ENCODE measurements at regions not wholly inside any gene's neighbourhood (a gene's known extent, or its start where the extent isn't known, plus 50 kb on each side); places are given as distances from the start of the nearest gene placed in this dataset.
A peak's percentile ranks its signal among the peaks of the same experiment; 100 is the strongest.
"Not testable (repeated sequence)": the region's sequence is repeated elsewhere in the genome, so short reads cannot be mapped to it uniquely, and the experiment has no call there.

- no CpG with 5 or more reads among the region's 16 CpGs for WGBS (ENCODE audit: insufficient coverage)
- not testable (repeated sequence) for H3K27me3 ChIP-seq (ENCODE audit: control insufficient read depth, insufficient read depth, low read length); H3K36me3 ChIP-seq (ENCODE audit: control insufficient read depth, insufficient read depth, low read length); H3K9me3 ChIP-seq (replicated peaks; ENCODE audit: control insufficient read depth, low read depth, low read length); H3K4me3 ChIP-seq (ENCODE audit: low read length); DNase-seq; H3K4me1 ChIP-seq (ENCODE audit: control insufficient read depth, insufficient read depth, low read length); H3K27ac ChIP-seq (ENCODE audit: low read length)
Measured at GRCh38 chrX:153266140-153266539, 55.4 kb downstream of the PNMA6F start.

GRCh38 chrX:153260468-153260867, 61.1 kb downstream of the PNMA6F start:
- not testable (repeated sequence) for H3K36me3 ChIP-seq (ENCODE audit: control insufficient read depth, insufficient read depth, low read length); H3K4me1 ChIP-seq (ENCODE audit: control insufficient read depth, insufficient read depth, low read length); H3K9me3 ChIP-seq (replicated peaks; ENCODE audit: control insufficient read depth, low read depth, low read length); H3K27ac ChIP-seq (ENCODE audit: low read length); H3K4me3 ChIP-seq (ENCODE audit: low read length); DNase-seq; H3K27me3 ChIP-seq (ENCODE audit: control insufficient read depth, insufficient read depth, low read length)
- no CpG with 5 or more reads among the region's 4 CpGs for WGBS (ENCODE audit: insufficient coverage)

- DNase-seq; H3K4me3 ChIP-seq (ENCODE audit: low read length); H3K27me3 ChIP-seq (ENCODE audit: control insufficient read depth, insufficient read depth, low read length); H3K9me3 ChIP-seq (replicated peaks; ENCODE audit: control insufficient read depth, low read depth, low read length); H3K4me1 ChIP-seq (ENCODE audit: control insufficient read depth, insufficient read depth, low read length); H3K27ac ChIP-seq (ENCODE audit: low read length); H3K36me3 ChIP-seq (ENCODE audit: control insufficient read depth, insufficient read depth, low read length): not testable (repeated sequence)
- WGBS (ENCODE audit: insufficient coverage): no CpG with 5 or more reads among the region's 7 CpGs
Measured at GRCh38 chrX:153253239-153253638, 68.3 kb downstream of the PNMA6F start.

GRCh38 chrX:153252378-153253129, 69.0 kb downstream of the PNMA6F start:
- WGBS (ENCODE audit: insufficient coverage): no CpG with 5 or more reads among the region's 20 CpGs
- H3K27me3 ChIP-seq (ENCODE audit: control insufficient read depth, insufficient read depth, low read length); H3K4me3 ChIP-seq (ENCODE audit: low read length); H3K36me3 ChIP-seq (ENCODE audit: control insufficient read depth, insufficient read depth, low read length); H3K9me3 ChIP-seq (replicated peaks; ENCODE audit: control insufficient read depth, low read depth, low read length); H3K27ac ChIP-seq (ENCODE audit: low read length); DNase-seq; H3K4me1 ChIP-seq (ENCODE audit: control insufficient read depth, insufficient read depth, low read length): not testable (repeated sequence)

GRCh38 chrX:153251952-153252351, 69.6 kb downstream of the PNMA6F start:
- H3K4me1 ChIP-seq (ENCODE audit: control insufficient read depth, insufficient read depth, low read length); DNase-seq; H3K36me3 ChIP-seq (ENCODE audit: control insufficient read depth, insufficient read depth, low read length); H3K27ac ChIP-seq (ENCODE audit: low read length); H3K9me3 ChIP-seq (replicated peaks; ENCODE audit: control insufficient read depth, low read depth, low read length); H3K27me3 ChIP-seq (ENCODE audit: control insufficient read depth, insufficient read depth, low read length); H3K4me3 ChIP-seq (ENCODE audit: low read length): not testable (repeated sequence)
- no CpG with 5 or more reads among the region's 12 CpGs for WGBS (ENCODE audit: insufficient coverage)

- not testable (repeated sequence) for H3K27me3 ChIP-seq (ENCODE audit: control insufficient read depth, insufficient read depth, low read length); DNase-seq; H3K36me3 ChIP-seq (ENCODE audit: control insufficient read depth, insufficient read depth, low read length); H3K4me1 ChIP-seq (ENCODE audit: control insufficient read depth, insufficient read depth, low read length); H3K4me3 ChIP-seq (ENCODE audit: low read length); H3K9me3 ChIP-seq (replicated peaks; ENCODE audit: control insufficient read depth, low read depth, low read length); H3K27ac ChIP-seq (ENCODE audit: low read length)
- no CpG with 5 or more reads among the region's 1 CpG for WGBS (ENCODE audit: insufficient coverage)
Measured at GRCh38 chrX:153250762-153251161, 70.8 kb downstream of the PNMA6F start.

- WGBS (ENCODE audit: insufficient coverage): 27% methylated on average over 2 of the region's 4 CpGs
- H3K4me3 ChIP-seq (ENCODE audit: low read length): no peak overlapping the region
- DNase-seq: peak; percentile 50
- H3K27me3 ChIP-seq (ENCODE audit: control insufficient read depth, insufficient read depth, low read length): no peaks in the 10 kb centered on the region
- H3K9me3 ChIP-seq (replicated peaks; ENCODE audit: control insufficient read depth, low read depth, low read length): no peaks in the 10 kb centered on the region
- no peaks in the 10 kb centered on the region for H3K36me3 ChIP-seq (ENCODE audit: control insufficient read depth, insufficient read depth, low read length)
- peak overlapping the region; percentile 51 for H3K27ac ChIP-seq (ENCODE audit: low read length)
- no peaks in the 10 kb centered on the region for H3K4me1 ChIP-seq (ENCODE audit: control insufficient read depth, insufficient read depth, low read length)
Measured at GRCh38 chrX:153245288-153245731, 66.2 kb downstream of the MAGEA1 start.

GRCh38 chrX:153244767-153245166, 65.7 kb downstream of the MAGEA1 start:
- DNase-seq: peak; percentile 23
- H3K4me3 ChIP-seq (ENCODE audit: low read length): no peak overlapping the region

GRCh38 chrX:153238361-153238760, 59.3 kb downstream of the MAGEA1 start:
- Histone ChIP-seq H3K4me3 (ENCODE audit: low read length) (no peak overlapping the region), H3K27me3 (ENCODE audit: control insufficient read depth, insufficient read depth, low read length) (peaks cover 3% of the 10 kb centered on the region), H3K36me3 (ENCODE audit: control insufficient read depth, insufficient read depth, low read length) (no peaks in the 10 kb centered on the region), H3K9me3 (replicated peaks; ENCODE audit: control insufficient read depth, low read depth, low read length) (no peaks in the 10 kb centered on the region), H3K27ac (ENCODE audit: low read length) (no peak overlapping the region), H3K4me1 (ENCODE audit: control insufficient read depth, insufficient read depth, low read length) (no peaks in the 10 kb centered on the region)
- 72% methylated on average over 2 of the region's 2 CpGs for WGBS (ENCODE audit: insufficient coverage)
- DNase-seq: no peak

More at GRCh38 chrX:153244767-153245166, 65.7 kb downstream of the MAGEA1 start:
- H3K36me3 ChIP-seq (ENCODE audit: control insufficient read depth, insufficient read depth, low read length): no peaks in the 10 kb centered on the region
- no peaks in the 10 kb centered on the region for H3K4me1 ChIP-seq (ENCODE audit: control insufficient read depth, insufficient read depth, low read length)
- H3K27me3 ChIP-seq (ENCODE audit: control insufficient read depth, insufficient read depth, low read length): no peaks in the 10 kb centered on the region
- H3K27ac ChIP-seq (ENCODE audit: low read length): peak overlapping the region; percentile 51
- WGBS (ENCODE audit: insufficient coverage): 0% methylated on average over 1 of the region's 5 CpGs
- H3K9me3 ChIP-seq (replicated peaks; ENCODE audit: control insufficient read depth, low read depth, low read length): no peaks in the 10 kb centered on the region
